Tibial nerve (tissue), 4 donors: ENCODE measurements at regions not wholly inside any gene's neighbourhood (a gene's known extent, or its start where the extent isn't known, plus 50 kb on each side); places are given as distances from the start of the nearest gene placed in this dataset.

ENCODE experiments used
- DNase-seq, 2 donors: peaks; one replicate each; pipeline ENCODE4 v3.0.0-alpha.2; 2019; ENCODE audit warnings: low spot score in 2 of 2
- H3K27ac ChIP-seq, 4 donors: fragments of 200-600 bp; sonication (generic) in 3 of 4; one replicate each; pipeline ENCODE4 v1.5.1; 2017 to 2019; ENCODE audit warnings: mild to moderate bottlenecking in 1 of 4
- H3K27me3 ChIP-seq, 2 donors: fragments of 200-600 bp; sonication (generic) in 1 of 2; one replicate each; pipeline versions ENCODE4 v1.5.1 to v1.6.0; 2017 to 2019
- H3K36me3 ChIP-seq, 3 donors: fragments of 200-600 bp; sonication (generic); one replicate each; pipeline ENCODE4 v1.5.1; 2018 to 2019
- H3K4me1 ChIP-seq, 4 donors: fragments of 200-600 bp; sonication (generic) in 3 of 4; one replicate each; pipeline ENCODE4 v1.5.1; 2017 to 2019
- H3K4me3 ChIP-seq, 4 donors: fragments of 200-600 bp; sonication (generic) in 3 of 4; one replicate each; pipeline ENCODE4 v1.5.1; 2017 to 2019; ENCODE audit warnings: mild to moderate bottlenecking in 1 of 4, moderate library complexity in 1 of 4
- H3K9me3 ChIP-seq, 4 donors: fragments of 200-600 bp; sonication (generic) in 3 of 4; one replicate each; pipeline ENCODE4 v1.5.1; 2017 to 2019
- EP300 ChIP-seq, 2 donors: sonication (generic); formaldehyde crosslinking; IDR thresholded peaks; one replicate each; pipeline ENCODE4 v1.6.1; 2017; ENCODE audit warnings: antibody characterized with exemption in 2 of 2, mild to moderate bottlenecking in 1 of 2
- POLR2A ChIP-seq, 2 donors: fragments of 450-650 bp; IDR thresholded peaks; one replicate each; pipeline ENCODE4 v1.6.1; 2017; ENCODE audit warnings: antibody characterized with exemption in 2 of 2, mild to moderate bottlenecking in 2 of 2, moderate library complexity in 2 of 2
- WGBS, 2 donors: methylation state at CpG; one replicate each; pipeline ENCODE4 v1.1.5; 2018; 5-methylcytosine and 5-hydroxymethylcytosine counted together
- TF ChIP-seq, protein P1 (sequence below), 5 experiments: fragments of 200-600 bp in 3 of 5; fragments of 450-650 bp in 2 of 5; sonication (generic) in 3 of 5; IDR thresholded peaks; one replicate each; pipeline ENCODE4 v1.5.1; 2016 to 2019; ENCODE audit warnings: antibody characterized with exemption in 5 of 5, mild to moderate bottlenecking in 3 of 5, moderate library complexity in 2 of 5

DNA sequence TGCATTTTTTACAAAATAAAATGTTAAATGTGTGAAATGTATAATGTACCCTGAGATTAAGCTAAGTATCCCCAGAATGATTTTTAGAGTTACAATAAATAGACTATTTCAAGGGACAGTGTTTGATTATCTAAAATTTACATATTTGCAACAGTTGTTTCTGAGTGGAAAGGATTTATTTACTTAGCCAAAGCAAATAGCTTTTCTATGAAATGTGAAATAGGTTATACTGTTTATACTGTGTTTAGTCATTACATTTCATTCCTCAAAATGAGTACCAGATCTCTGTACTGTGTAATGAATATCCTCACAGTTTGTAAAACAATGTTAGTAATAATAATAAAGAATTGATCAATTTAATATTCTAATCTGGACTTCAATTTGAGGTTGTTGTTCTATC is 1019.0 kb downstream of the NR2F1-AS1 start:
- Histone ChIP-seq H3K4me1 (peaks cover 0 to 37% (median 5%) of the 10 kb centered on the region in 4 donors), H3K9me3 (no peaks in the 10 kb centered on the region), H3K27me3 (no peaks in the 10 kb centered on the region), H3K36me3 (no peaks in the 10 kb centered on the region), H3K4me3 (no peak overlapping the region), H3K27ac (no peak overlapping the region)
- no peak for DNase-seq
- no peak for TF ChIP-seq POLR2A (IDR thresholded peaks at IDR 0.05)
- TF ChIP-seq, protein P1, sequence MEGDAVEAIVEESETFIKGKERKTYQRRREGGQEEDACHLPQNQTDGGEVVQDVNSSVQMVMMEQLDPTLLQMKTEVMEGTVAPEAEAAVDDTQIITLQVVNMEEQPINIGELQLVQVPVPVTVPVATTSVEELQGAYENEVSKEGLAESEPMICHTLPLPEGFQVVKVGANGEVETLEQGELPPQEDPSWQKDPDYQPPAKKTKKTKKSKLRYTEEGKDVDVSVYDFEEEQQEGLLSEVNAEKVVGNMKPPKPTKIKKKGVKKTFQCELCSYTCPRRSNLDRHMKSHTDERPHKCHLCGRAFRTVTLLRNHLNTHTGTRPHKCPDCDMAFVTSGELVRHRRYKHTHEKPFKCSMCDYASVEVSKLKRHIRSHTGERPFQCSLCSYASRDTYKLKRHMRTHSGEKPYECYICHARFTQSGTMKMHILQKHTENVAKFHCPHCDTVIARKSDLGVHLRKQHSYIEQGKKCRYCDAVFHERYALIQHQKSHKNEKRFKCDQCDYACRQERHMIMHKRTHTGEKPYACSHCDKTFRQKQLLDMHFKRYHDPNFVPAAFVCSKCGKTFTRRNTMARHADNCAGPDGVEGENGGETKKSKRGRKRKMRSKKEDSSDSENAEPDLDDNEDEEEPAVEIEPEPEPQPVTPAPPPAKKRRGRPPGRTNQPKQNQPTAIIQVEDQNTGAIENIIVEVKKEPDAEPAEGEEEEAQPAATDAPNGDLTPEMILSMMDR (IDR thresholded peaks at IDR 0.05): no peak
- no peak for TF ChIP-seq EP300 (IDR thresholded peaks at IDR 0.05)

- peak overlapping the region in 2 of 4 donors; percentile 14 to 69 for H3K27ac ChIP-seq
- DNase-seq: no peak
- WGBS, 2 donors: 44 to 51% methylated on average over 1 of the region's 1 CpG
- H3K4me1 ChIP-seq: peaks cover 0 to 37% (median 5%) of the 10 kb centered on the region in 4 donors
- TF ChIP-seq, protein P1 (IDR thresholded peaks at IDR 0.05): no peak
- TF ChIP-seq POLR2A (IDR thresholded peaks at IDR 0.05) (no peak), EP300 (IDR thresholded peaks at IDR 0.05) (no peak)
- no peaks in the 10 kb centered on the region for H3K27me3 ChIP-seq
- H3K4me3 ChIP-seq: no peak overlapping the region
- H3K9me3 ChIP-seq: no peaks in the 10 kb centered on the region
- H3K36me3 ChIP-seq: no peaks in the 10 kb centered on the region
These were observed 1019.5 kb downstream of the NR2F1-AS1 start for GRCh38 chr5:92561411-92561959.

GRCh38 chr5:92560698-92561401 is 1020.2 kb downstream of the NR2F1-AS1 start:
- Histone ChIP-seq H3K9me3 (no peaks in the 10 kb centered on the region), H3K27ac (peak overlapping the region in 3 of 4 donors; percentile 14 to 69 (median 68)), H3K4me3 (peak overlapping the region in 1 of 4 donors; percentile 14), H3K27me3 (no peaks in the 10 kb centered on the region), H3K36me3 (no peaks in the 10 kb centered on the region), H3K4me1 (peaks cover 0 to 37% (median 5%) of the 10 kb centered on the region in 4 donors)
- WGBS, 2 donors: 18 to 25% methylated on average over 4 of the region's 4 CpGs
- no peak for TF ChIP-seq POLR2A (IDR thresholded peaks at IDR 0.05)
- TF ChIP-seq, protein P1 (IDR thresholded peaks at IDR 0.05): no peak
- no peak for TF ChIP-seq EP300 (IDR thresholded peaks at IDR 0.05)
- no peak for DNase-seq

DNA sequence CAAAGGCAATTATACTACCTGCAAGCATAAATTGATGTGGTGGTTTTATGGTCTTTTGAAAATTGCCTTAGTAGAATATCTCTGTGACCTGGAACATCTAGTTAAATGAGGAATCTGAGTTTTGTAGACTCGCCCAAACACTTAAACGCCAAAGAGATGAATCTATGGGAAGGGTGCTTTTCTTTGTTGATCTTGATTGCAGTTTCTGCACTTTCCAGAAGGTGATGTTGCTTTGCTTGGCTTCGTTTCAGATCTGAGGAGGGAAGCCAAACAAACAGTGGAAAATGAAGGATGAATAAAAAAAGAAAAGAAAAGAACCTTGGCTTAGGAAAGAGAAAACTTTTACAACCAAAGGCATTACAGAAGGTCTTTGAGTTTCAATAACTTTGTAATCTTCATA is 1021.2 kb downstream of the NR2F1-AS1 start:
- Histone ChIP-seq H3K4me1 (peaks cover 0 to 37% (median 5%) of the 10 kb centered on the region in 4 donors), H3K36me3 (no peaks in the 10 kb centered on the region), H3K9me3 (no peaks in the 10 kb centered on the region), H3K27ac (peak overlapping the region in 2 of 4 donors; percentile 25 to 31), H3K4me3 (no peak overlapping the region), H3K27me3 (no peaks in the 10 kb centered on the region)
- TF ChIP-seq POLR2A (IDR thresholded peaks at IDR 0.05): no peak
- TF ChIP-seq, protein P1 (IDR thresholded peaks at IDR 0.05): no peak
- TF ChIP-seq EP300 (IDR thresholded peaks at IDR 0.05): no peak
- DNase-seq: no peak
- WGBS, 2 donors: 48 to 50% methylated on average over 3 of the region's 3 CpGs

DNA sequence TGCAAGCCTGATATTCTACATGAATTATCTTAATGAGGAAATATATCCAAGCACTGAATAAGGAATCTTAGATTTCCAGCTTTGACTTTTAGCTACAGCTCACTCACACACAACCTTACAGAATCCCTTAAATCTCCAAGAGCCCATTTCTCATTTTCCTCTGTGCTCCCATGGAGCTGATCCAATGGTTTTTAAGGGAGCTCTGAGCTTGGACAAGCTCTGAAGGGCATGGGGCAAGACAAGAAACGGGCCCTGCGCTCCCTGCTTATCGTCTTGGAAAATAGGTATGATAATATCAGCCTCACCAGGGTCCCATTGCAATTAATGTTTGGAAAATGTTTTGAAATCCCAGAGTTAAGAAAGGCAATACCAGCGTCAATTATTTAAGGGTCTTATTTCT is 1021.7 kb downstream of the NR2F1-AS1 start:
- peaks cover 0 to 37% (median 5%) of the 10 kb centered on the region in 4 donors for H3K4me1 ChIP-seq
- WGBS, 2 donors: 67 to 75% methylated on average over 4 of the region's 4 CpGs
- H3K4me3 ChIP-seq: no peak overlapping the region
- no peaks in the 10 kb centered on the region for H3K36me3 ChIP-seq
- H3K27ac ChIP-seq: peak overlapping the region in 2 of 4 donors; percentile 25 to 31
- no peak for DNase-seq
- TF ChIP-seq EP300 (IDR thresholded peaks at IDR 0.05) (no peak), POLR2A (IDR thresholded peaks at IDR 0.05) (no peak)
- TF ChIP-seq, protein P1 (IDR thresholded peaks at IDR 0.05): no peak
- H3K9me3 ChIP-seq: no peaks in the 10 kb centered on the region
- H3K27me3 ChIP-seq: no peaks in the 10 kb centered on the region
